IMR-90 (cell line): ENCODE measurements at regions not wholly inside any gene's neighbourhood (a gene's known extent, or its start where the extent isn't known, plus 50 kb on each side); places are given as distances from the start of the nearest gene placed in this dataset.

Source experiments
- ATAC-seq: fragments of 200-7000 bp; cut with Tn5 transposase; 2 replicates; pipeline ENCODE4 v1.9.1; 2020; ENCODE audit warnings: low read depth, mild to moderate bottlenecking, moderate library complexity
- BruUV-seq: library from RNA; stranded (reverse); fragments of 400-500 nt; replicated peaks from 2 replicates; lab custom pipeline; 2021; lab: Mats Ljungman, UMichigan
- CTCF ChIA-PET: fragments of 300-600 bp; formaldehyde crosslinking; extraction: SDS; loops from one replicate; lab custom pipeline; 2021; ENCODE audit warnings: antibody characterized with exemption; lab: Yijun Ruan, JAX
- POLR2A ChIA-PET: fragments of 300-600 bp; sonication (Branson Sonifier 250); formaldehyde crosslinking; loops from one replicate; lab custom pipeline; 2022; ENCODE audit warnings: antibody characterized with exemption; ENCODE audit not compliant: unreplicated experiment; lab: Charles Lee
- DNase-seq: peaks from one replicate; pipeline ENCODE4 v3.0.0; 2013
- H2AFZ ChIP-seq: replicated peaks from 2 replicates; pipeline ENCODE3; 2013; ENCODE audit warnings: low read length, mild to moderate bottlenecking; ENCODE audit not compliant: poor library complexity
- H2AK5ac ChIP-seq: 2 replicates; pipeline ENCODE4 v1.6.1; 2013; ENCODE audit warnings: low read depth, low read length, inconsistent platforms
- H2AK9ac ChIP-seq: replicated peaks from 2 replicates; pipeline ENCODE3; 2013; ENCODE audit warnings: mild to moderate bottlenecking, low read depth, low read length, moderate library complexity; ENCODE audit not compliant: poor library complexity
- H2BK120ac ChIP-seq: 2 replicates; pipeline ENCODE4 v1.6.1; 2013; ENCODE audit warnings: low read depth, low read length, inconsistent platforms
- H2BK15ac ChIP-seq: 3 replicates; pipeline ENCODE4 v1.6.1; 2013; ENCODE audit warnings: low read depth, low read length, inconsistent platforms
- H2BK20ac ChIP-seq: 2 replicates; pipeline ENCODE4 v1.6.1; 2013; ENCODE audit warnings: low read depth, mild to moderate bottlenecking, inconsistent platforms, low read length, moderate library complexity
- H2BK5ac ChIP-seq: 2 replicates; pipeline ENCODE4 v1.6.1; 2013; ENCODE audit warnings: mild to moderate bottlenecking, low read depth, low read length, inconsistent platforms; ENCODE audit not compliant: poor library complexity, severe bottlenecking
- H3K14ac ChIP-seq: replicated peaks from 2 replicates; pipeline ENCODE4 v1.6.1; 2013; ENCODE audit warnings: low read depth, low read length, inconsistent platforms
- H3K18ac ChIP-seq: 2 replicates; pipeline ENCODE4 v1.6.1; 2013; ENCODE audit warnings: low read depth, low read length, control low read depth
- H3K23ac ChIP-seq: 2 replicates; pipeline ENCODE4 v1.6.1; 2013; ENCODE audit warnings: low read depth, low read length, inconsistent platforms
- H3K27ac ChIP-seq: 2 replicates; pipeline ENCODE4 v1.5.1; 2013; ENCODE audit warnings: mild to moderate bottlenecking, control low read depth, low read length; ENCODE audit not compliant: insufficient read depth
- H3K27me3 ChIP-seq: 2 replicates; pipeline ENCODE4 v1.6.1; 2013; ENCODE audit warnings: low read length; ENCODE audit not compliant: control insufficient read depth, insufficient read depth
- H3K36me3 ChIP-seq: 2 replicates; pipeline ENCODE4 v1.6.1; 2013; ENCODE audit warnings: low read length, mixed read lengths; ENCODE audit not compliant: control insufficient read depth, insufficient read depth
- H3K4ac ChIP-seq: 2 replicates; pipeline ENCODE4 v1.6.1; 2013; ENCODE audit warnings: low read depth, low read length, inconsistent platforms
- H3K4me1 ChIP-seq: 2 replicates; pipeline ENCODE4 v1.6.1; 2013; ENCODE audit warnings: low read length, mixed read lengths; ENCODE audit not compliant: control insufficient read depth, insufficient read depth
- H3K4me2 ChIP-seq: 2 replicates; pipeline ENCODE4 v1.6.1; 2013; ENCODE audit warnings: low read depth, mild to moderate bottlenecking, control low read depth, low read length, moderate library complexity
- H3K4me3 ChIP-seq: 2 replicates; pipeline ENCODE4 v1.5.1; 2013; ENCODE audit warnings: low read depth, mild to moderate bottlenecking, control low read depth, low read length, moderate library complexity; ENCODE audit not compliant: insufficient read depth
- H3K56ac ChIP-seq: 2 replicates; pipeline ENCODE4 v1.6.1; 2013; ENCODE audit warnings: low read length, inconsistent platforms; ENCODE audit not compliant: insufficient read depth; ENCODE audit errors: extremely low read depth
- H3K79me1 ChIP-seq, 2 experiments: 2 replicates each; pipeline ENCODE4 v1.6.1; 2013; ENCODE audit warnings: low read length in 2 of 2, inconsistent platforms in 1 of 2, low read depth in 1 of 2
- H3K9ac ChIP-seq: 2 replicates; pipeline ENCODE4 v1.6.1; 2013; ENCODE audit warnings: low read depth, low read length, control low read depth
- H3K9me1 ChIP-seq: 2 replicates; pipeline ENCODE4 v1.6.1; 2013; ENCODE audit warnings: low read length, inconsistent platforms; ENCODE audit not compliant: insufficient read depth
- H3K9me3 ChIP-seq: 2 replicates; pipeline ENCODE4 v1.6.1; 2013; ENCODE audit warnings: low read length; ENCODE audit not compliant: control insufficient read depth, insufficient read depth
- H4K20me1 ChIP-seq: 2 replicates; pipeline ENCODE4 v1.6.1; 2013; ENCODE audit warnings: low read length, inconsistent platforms; ENCODE audit not compliant: insufficient read depth
- H4K5ac ChIP-seq: 2 replicates; pipeline ENCODE4 v1.6.1; 2013; ENCODE audit warnings: mild to moderate bottlenecking, low read depth, low read length, control low read depth
- H4K8ac ChIP-seq, 2 experiments: 2 replicates each; pipeline ENCODE4 v1.6.1; 2013; ENCODE audit warnings: low read depth in 2 of 2, low read length in 2 of 2, control low read depth in 1 of 2, inconsistent platforms in 1 of 2
- H4K91ac ChIP-seq: 2 replicates; pipeline ENCODE4 v1.6.1; 2013; ENCODE audit warnings: low read depth, low read length, inconsistent platforms; ENCODE audit not compliant: insufficient read depth
- CEBPB ChIP-seq: IDR thresholded peaks from 2 replicates; pipeline ENCODE4 v1.6.1; 2012; ENCODE audit warnings: low read depth, low read length, improper control_type of control experiment
- CHD1 ChIP-seq: IDR thresholded peaks from 2 replicates; pipeline ENCODE4 v1.6.1; 2012; ENCODE audit warnings: low read depth, low read length, improper control_type of control experiment
- FOS ChIP-seq: fragments of 150-350 bp; IDR thresholded peaks from 2 replicates; pipeline ENCODE4 v1.6.1; 2016; ENCODE audit warnings: low read depth, low read length
- MAZ ChIP-seq: IDR thresholded peaks from 2 replicates; pipeline ENCODE4 v1.6.1; 2012; ENCODE audit warnings: low read depth, mild to moderate bottlenecking, low read length, improper control_type of control experiment, moderate library complexity, borderline replicate concordance
- NFE2L2 ChIP-seq: fragments of 150-350 bp; IDR thresholded peaks from 2 replicates; pipeline ENCODE4 v1.6.1; 2016; ENCODE audit warnings: low read depth, mild to moderate bottlenecking, low read length
- dilution Hi-C: fragments of 300-500 bp; cut with HindIII; formaldehyde crosslinking; loops from one replicate; pipeline ENCODE4 v1.14.3; 2018; ENCODE audit warnings: low sequenced_read_pairs; ENCODE audit not compliant: unreplicated experiment
- in situ Hi-C: fragments of 300-500 bp; cut with MboI; formaldehyde crosslinking; loops from 3 replicates; pipeline ENCODE4 v1.14.3; 2019; ENCODE audit warnings: low sequenced_read_pairs, inconsistent platforms, mixed read lengths
- intact Hi-C: fragments of 100-400 bp; cut with micrococcal nuclease; formaldehyde crosslinking; loops from 2 replicates; pipeline ENCODE4 v1.10.0; 2022
- TF ChIP-seq, protein P1 (sequence below): fragments of 150-350 bp; IDR thresholded peaks from 2 replicates; pipeline ENCODE4 v1.6.1; 2017; ENCODE audit warnings: mild to moderate bottlenecking, antibody characterized with exemption, low read length, low read depth

DNA sequence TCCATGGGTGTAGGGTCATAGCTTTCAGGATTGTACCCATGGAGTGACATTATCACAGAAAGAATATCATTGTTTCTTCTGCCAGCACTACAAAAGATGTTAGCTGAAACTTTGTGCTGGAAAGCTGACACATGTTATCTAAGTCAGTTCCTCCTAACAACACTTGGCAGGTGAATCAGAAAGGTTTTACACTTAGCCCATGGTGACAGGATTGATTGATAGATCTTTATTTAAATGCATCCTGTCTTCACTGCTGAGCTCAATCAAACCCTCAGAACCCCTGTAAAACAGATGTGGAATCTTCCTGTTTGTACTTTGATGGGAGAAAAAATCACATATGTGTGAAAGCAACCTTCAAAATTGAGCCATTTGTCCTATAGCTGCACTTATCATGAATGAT, 811.5 kb upstream of the ANO3 start:
- Histone ChIP-seq H3K9ac (no peak overlapping the region), H3K9me3 (peaks cover 2% of the 10 kb centered on the region; the same call in 1 of the 2 replicates), H2AK9ac (no peak overlapping the region), H2BK120ac (no peak overlapping the region), H3K56ac (no peak overlapping the region), H4K20me1 (no peaks in the 10 kb centered on the region), H3K18ac (no peak overlapping the region), H4K8ac (no peak overlapping the region), H4K91ac (no peak overlapping the region), H2BK20ac (no peak overlapping the region), H3K79me1 (no peaks in the 10 kb centered on the region), H2AK5ac (no peak overlapping the region), H2BK5ac (no peak overlapping the region), H4K5ac (no peak overlapping the region), H3K36me3 (no peaks in the 10 kb centered on the region), H3K14ac (no peak overlapping the region), H3K4me2 (no peak overlapping the region), H3K27me3 (no peaks in the 10 kb centered on the region), H2AFZ (no peak overlapping the region), H3K4me1 (no peaks in the 10 kb centered on the region), H3K9me1 (no peaks in the 10 kb centered on the region), H2BK15ac (no peak overlapping the region), H3K23ac (no peak overlapping the region), H3K4ac (no peak overlapping the region), H3K27ac (no peak overlapping the region), H3K4me3 (no peak overlapping the region)
- dilution Hi-C loops (no loop called here), in situ Hi-C loops (no loop called here), intact Hi-C loops (no loop called here)
- ChIA-PET CTCF (no interaction called here), POLR2A (no interaction called here)
- TF ChIP-seq MAZ (no peak), CHD1 (no peak), FOS (no peak), CEBPB (no peak), NFE2L2 (no peak)
- TF ChIP-seq, protein P1, sequence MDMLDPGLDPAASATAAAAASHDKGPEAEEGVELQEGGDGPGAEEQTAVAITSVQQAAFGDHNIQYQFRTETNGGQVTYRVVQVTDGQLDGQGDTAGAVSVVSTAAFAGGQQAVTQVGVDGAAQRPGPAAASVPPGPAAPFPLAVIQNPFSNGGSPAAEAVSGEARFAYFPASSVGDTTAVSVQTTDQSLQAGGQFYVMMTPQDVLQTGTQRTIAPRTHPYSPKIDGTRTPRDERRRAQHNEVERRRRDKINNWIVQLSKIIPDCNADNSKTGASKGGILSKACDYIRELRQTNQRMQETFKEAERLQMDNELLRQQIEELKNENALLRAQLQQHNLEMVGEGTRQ, result no peak
- no peak for DNase-seq
- ATAC-seq, result no peak
- no TSS peak for BruUV-seq
